ENCODE measurements at regions not wholly inside any gene's neighbourhood (a gene's known extent, or its start where the extent isn't known, plus 50 kb on each side); places are given as distances from the start of the nearest gene placed in this dataset.

- no peak overlapping the region for H3K4me3 ChIP-seq (ENCODE audit: low read depth, low read length)
- ChIA-PET CTCF (no interaction called here), POLR2A (no interaction called here)
- Mint-ChIP-seq H3K4me3 (ENCODE audit: unreplicated experiment) (no peak overlapping the region), H3K27me3 (ENCODE audit: insufficient read depth, unreplicated experiment) (peaks cover 3% of the 10 kb centered on the region), H3K4me1 (ENCODE audit: low read depth, unreplicated experiment) (no peaks in the 10 kb centered on the region), H3K9me3 (ENCODE audit: unreplicated experiment) (no peaks in the 10 kb centered on the region), H3K27ac (ENCODE audit: unreplicated experiment) (no peak overlapping the region), H3K36me3 (ENCODE audit: insufficient read depth, unreplicated experiment) (no peaks in the 10 kb centered on the region)
- no peaks in the 10 kb centered on the region for H3K9me3 ChIP-seq
- no peak for DNase-seq
- no TSS peak for BruUV-seq (replicated peaks)
- intact Hi-C loops (cut with micrococcal nuclease; ENCODE audit: unreplicated experiment) = no loop called here
- H3K27me3 ChIP-seq (replicated peaks; ENCODE audit: control insufficient read depth, insufficient read depth, low read length) = no peaks in the 10 kb centered on the region
- no peak for TF ChIP-seq CTCF (IDR thresholded peaks at IDR 0.05; ENCODE audit: insufficient read depth in 1 of 2, low read depth in 1 of 2, low read length in 1 of 2, severe bottlenecking in 1 of 2, unreplicated experiment in 1 of 2)
- H3K36me3 ChIP-seq (ENCODE audit: control insufficient read depth, insufficient read depth, low read length) = no peaks in the 10 kb centered on the region
- no peaks in the 10 kb centered on the region for H3K4me1 ChIP-seq
Measured at GRCh38 chr9:28120626-28121025, 547.3 kb upstream of the C9orf72 start.

GRCh38 chr9:28121366-28121765 is 548.1 kb upstream of the C9orf72 start:
- no peaks in the 10 kb centered on the region for H3K36me3 ChIP-seq (ENCODE audit: control insufficient read depth, insufficient read depth, low read length)
- H3K4me1 ChIP-seq = no peaks in the 10 kb centered on the region
- Mint-ChIP-seq H3K4me1 (ENCODE audit: low read depth, unreplicated experiment) (no peaks in the 10 kb centered on the region), H3K9me3 (ENCODE audit: unreplicated experiment) (no peaks in the 10 kb centered on the region), H3K27ac (ENCODE audit: unreplicated experiment) (no peak overlapping the region), H3K4me3 (ENCODE audit: unreplicated experiment) (no peak overlapping the region), H3K36me3 (ENCODE audit: insufficient read depth, unreplicated experiment) (no peaks in the 10 kb centered on the region), H3K27me3 (ENCODE audit: insufficient read depth, unreplicated experiment) (peaks cover 3% of the 10 kb centered on the region)
- no peak for TF ChIP-seq CTCF (IDR thresholded peaks at IDR 0.05; ENCODE audit: insufficient read depth in 1 of 2, low read depth in 1 of 2, low read length in 1 of 2, severe bottlenecking in 1 of 2, unreplicated experiment in 1 of 2)
- intact Hi-C loops (cut with micrococcal nuclease; ENCODE audit: unreplicated experiment) = no loop called here
- no peak for DNase-seq
- POLR2A ChIA-PET = no interaction called here
- H3K27me3 ChIP-seq (replicated peaks; ENCODE audit: control insufficient read depth, insufficient read depth, low read length) = no peaks in the 10 kb centered on the region
- no peak overlapping the region for H3K4me3 ChIP-seq (ENCODE audit: low read depth, low read length)
- no peaks in the 10 kb centered on the region for H3K9me3 ChIP-seq
- no TSS peak for BruUV-seq (replicated peaks)
- CTCF ChIA-PET = no interaction called here

- H3K4me1 Mint-ChIP-seq (ENCODE audit: low read depth, unreplicated experiment) = no peaks in the 10 kb centered on the region
- Histone ChIP-seq H3K9me3 (no peaks in the 10 kb centered on the region), H3K4me1 (no peaks in the 10 kb centered on the region), H3K4me3 (ENCODE audit: low read depth, low read length) (no peak overlapping the region), H3K27me3 (replicated peaks; ENCODE audit: control insufficient read depth, insufficient read depth, low read length) (no peaks in the 10 kb centered on the region), H3K36me3 (ENCODE audit: control insufficient read depth, insufficient read depth, low read length) (no peaks in the 10 kb centered on the region)
- TF ChIP-seq CTCF (IDR thresholded peaks at IDR 0.05; ENCODE audit: insufficient read depth in 1 of 2, low read depth in 1 of 2, low read length in 1 of 2, severe bottlenecking in 1 of 2, unreplicated experiment in 1 of 2) = no peak
- no peaks in the 10 kb centered on the region for H3K36me3 Mint-ChIP-seq (ENCODE audit: insufficient read depth, unreplicated experiment)
- no TSS peak for BruUV-seq (replicated peaks)
- DNase-seq = no peak
- intact Hi-C loops (cut with micrococcal nuclease; ENCODE audit: unreplicated experiment) = no loop called here
- H3K9me3 Mint-ChIP-seq (ENCODE audit: unreplicated experiment) = no peaks in the 10 kb centered on the region
- H3K4me3 Mint-ChIP-seq (ENCODE audit: unreplicated experiment) = no peak overlapping the region
- H3K27ac Mint-ChIP-seq (ENCODE audit: unreplicated experiment) = no peak overlapping the region
- CTCF ChIA-PET = no interaction called here
- POLR2A ChIA-PET = no interaction called here
- H3K27me3 Mint-ChIP-seq (ENCODE audit: insufficient read depth, unreplicated experiment) = peaks cover 3% of the 10 kb centered on the region
Measured at GRCh38 chr9:28124917-28125316, 551.6 kb upstream of the C9orf72 start.
